ENCODE measurements at regions not wholly inside any gene's neighbourhood (a gene's known extent, or its start where the extent isn't known, plus 50 kb on each side); places are given as distances from the start of the nearest gene placed in this dataset.

DNA sequence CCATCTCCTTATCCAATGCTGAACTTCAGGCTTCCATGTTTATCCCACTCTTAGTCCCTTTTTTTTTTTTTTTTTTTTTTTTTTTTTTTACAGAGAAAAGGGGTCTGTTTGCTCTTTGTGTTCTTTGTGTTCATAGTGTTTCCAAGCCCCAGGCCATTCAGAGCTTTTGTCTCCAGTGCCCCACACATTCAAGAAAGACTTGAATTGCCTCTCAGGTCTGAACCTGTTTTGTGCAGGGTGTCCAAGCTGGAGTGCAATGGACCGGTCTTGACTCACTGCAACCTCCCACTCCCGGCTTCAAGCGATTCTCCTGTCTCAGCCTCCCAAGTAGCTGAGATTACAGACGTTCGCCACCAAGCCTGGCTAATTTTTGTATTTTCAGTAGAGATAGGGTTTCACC is 191.2 kb downstream of the PALM2AKAP2 start:
- no peaks in the 10 kb centered on the region for H3K27me3 ChIP-seq (ENCODE audit: control insufficient read depth, insufficient read depth, low read length)
- H3K36me3 ChIP-seq (ENCODE audit: control insufficient read depth in 2 of 3, insufficient read depth in 3 of 3, low read length in 3 of 3): no peaks in the 10 kb centered on the region
- FAIRE-seq: no peak
- TF ChIP-seq, protein P1, sequence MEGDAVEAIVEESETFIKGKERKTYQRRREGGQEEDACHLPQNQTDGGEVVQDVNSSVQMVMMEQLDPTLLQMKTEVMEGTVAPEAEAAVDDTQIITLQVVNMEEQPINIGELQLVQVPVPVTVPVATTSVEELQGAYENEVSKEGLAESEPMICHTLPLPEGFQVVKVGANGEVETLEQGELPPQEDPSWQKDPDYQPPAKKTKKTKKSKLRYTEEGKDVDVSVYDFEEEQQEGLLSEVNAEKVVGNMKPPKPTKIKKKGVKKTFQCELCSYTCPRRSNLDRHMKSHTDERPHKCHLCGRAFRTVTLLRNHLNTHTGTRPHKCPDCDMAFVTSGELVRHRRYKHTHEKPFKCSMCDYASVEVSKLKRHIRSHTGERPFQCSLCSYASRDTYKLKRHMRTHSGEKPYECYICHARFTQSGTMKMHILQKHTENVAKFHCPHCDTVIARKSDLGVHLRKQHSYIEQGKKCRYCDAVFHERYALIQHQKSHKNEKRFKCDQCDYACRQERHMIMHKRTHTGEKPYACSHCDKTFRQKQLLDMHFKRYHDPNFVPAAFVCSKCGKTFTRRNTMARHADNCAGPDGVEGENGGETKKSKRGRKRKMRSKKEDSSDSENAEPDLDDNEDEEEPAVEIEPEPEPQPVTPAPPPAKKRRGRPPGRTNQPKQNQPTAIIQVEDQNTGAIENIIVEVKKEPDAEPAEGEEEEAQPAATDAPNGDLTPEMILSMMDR (IDR thresholded peaks at IDR 0.05; ENCODE audit: borderline replicate concordance, extremely low read depth, insufficient read depth): no peak
- intact Hi-C loops (cut with DNase I): no loop called here
- DNase-seq: no peak
- H3K9ac ChIP-seq (ENCODE audit: low read length in 3 of 3): no peak overlapping the region
- H3K4me1 ChIP-seq (ENCODE audit: control insufficient read depth in 2 of 3, insufficient read depth in 2 of 3, low read depth in 1 of 3, low read length in 3 of 3): peaks cover 7 to 24% (median 14%) of the 10 kb centered on the region in 3 donors
- H3K4me3 ChIP-seq (ENCODE audit: low read length in 3 of 3): no peak overlapping the region
- no peaks in the 10 kb centered on the region for H3K9me3 ChIP-seq (ENCODE audit: control insufficient read depth in 2 of 3, insufficient read depth in 1 of 3, low read length in 3 of 3)
- no peak overlapping the region for H3K27ac ChIP-seq (ENCODE audit: low read depth in 2 of 2, low read length in 2 of 2)

DNA sequence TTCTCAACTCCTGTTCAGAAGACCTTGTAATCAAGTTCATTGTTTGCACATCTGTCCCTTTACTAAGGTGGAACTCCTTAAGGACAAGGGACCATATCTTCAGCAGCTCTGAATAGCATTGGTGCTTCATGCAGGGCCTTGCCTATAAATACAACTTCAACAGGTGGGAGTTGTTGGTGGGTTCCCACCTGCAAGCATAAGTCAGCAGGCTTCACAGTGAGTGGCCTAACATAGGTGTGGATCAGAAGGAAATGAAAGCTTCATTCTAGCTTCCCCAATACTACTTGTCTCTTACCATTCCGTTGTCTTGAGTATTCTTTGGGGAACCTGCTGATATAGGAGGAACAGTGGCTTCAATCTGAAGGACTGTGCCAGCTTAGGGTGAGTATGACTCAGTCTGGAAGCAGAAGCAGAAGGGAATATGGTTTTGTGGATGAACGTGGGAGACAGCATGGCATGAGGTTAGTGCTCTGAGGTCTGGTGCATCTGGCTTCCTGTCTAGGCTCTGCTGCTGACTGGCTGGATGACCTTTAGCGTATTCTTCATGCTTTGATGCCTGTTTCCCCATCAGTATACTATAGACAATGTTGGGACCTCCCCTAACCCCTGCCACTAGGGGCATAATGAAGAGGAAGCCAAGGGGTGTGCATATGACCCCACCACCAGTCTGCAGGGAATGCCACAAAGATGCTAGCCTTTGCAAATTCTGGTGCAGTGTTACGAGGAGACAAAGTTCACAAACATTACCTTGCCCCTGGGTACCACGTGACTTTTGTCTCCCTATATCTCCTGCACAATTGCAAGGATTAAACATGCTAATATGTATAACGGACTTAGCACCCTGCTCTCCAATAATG is 192.3 kb downstream of the PALM2AKAP2 start:
- H3K9ac ChIP-seq (ENCODE audit: low read length in 3 of 3): no peak overlapping the region
- FAIRE-seq: no peak
- intact Hi-C loops (cut with DNase I): no loop called here
- no peak for DNase-seq
- H3K36me3 ChIP-seq (ENCODE audit: control insufficient read depth in 2 of 3, insufficient read depth in 3 of 3, low read length in 3 of 3): no peaks in the 10 kb centered on the region
- H3K27ac ChIP-seq (ENCODE audit: low read depth in 2 of 2, low read length in 2 of 2): no peak overlapping the region
- TF ChIP-seq, protein P1 (IDR thresholded peaks at IDR 0.05; ENCODE audit: borderline replicate concordance, extremely low read depth, insufficient read depth): no peak
- H3K4me3 ChIP-seq (ENCODE audit: low read length in 3 of 3): no peak overlapping the region
- peaks cover 7 to 22% (median 11%) of the 10 kb centered on the region in 3 donors for H3K4me1 ChIP-seq (ENCODE audit: control insufficient read depth in 2 of 3, insufficient read depth in 2 of 3, low read depth in 1 of 3, low read length in 3 of 3)
- H3K9me3 ChIP-seq (ENCODE audit: control insufficient read depth in 2 of 3, insufficient read depth in 1 of 3, low read length in 3 of 3): no peaks in the 10 kb centered on the region
- H3K27me3 ChIP-seq (ENCODE audit: control insufficient read depth, insufficient read depth, low read length): no peaks in the 10 kb centered on the region

DNA sequence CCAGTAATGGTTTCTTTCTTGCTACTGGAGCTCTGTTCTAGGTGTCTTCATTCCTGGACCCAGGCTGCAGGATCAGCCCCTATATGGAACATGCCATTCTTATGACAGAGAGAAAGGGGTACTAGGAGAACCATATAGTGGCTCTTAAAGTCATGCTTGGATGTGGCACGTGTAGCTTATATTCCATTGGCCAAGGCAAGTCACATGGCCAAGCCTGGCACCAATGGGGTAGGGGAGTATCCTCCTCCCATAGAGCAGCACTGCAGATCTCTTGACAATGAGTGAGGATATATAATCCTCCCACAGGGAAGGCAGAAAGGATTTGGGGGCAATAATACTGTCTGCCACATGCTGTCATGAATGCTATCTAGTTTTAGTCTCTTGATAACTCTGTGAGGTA is 193.3 kb downstream of the PALM2AKAP2 start:
- no peak for DNase-seq
- intact Hi-C loops (cut with DNase I): no loop called here
- H3K9ac ChIP-seq (ENCODE audit: low read length in 3 of 3): no peak overlapping the region
- no peak overlapping the region for H3K4me3 ChIP-seq (ENCODE audit: low read length in 3 of 3)
- no peak overlapping the region for H3K27ac ChIP-seq (ENCODE audit: low read depth in 2 of 2, low read length in 2 of 2)
- no peaks in the 10 kb centered on the region for H3K27me3 ChIP-seq (ENCODE audit: control insufficient read depth, insufficient read depth, low read length)
- no peaks in the 10 kb centered on the region for H3K9me3 ChIP-seq (ENCODE audit: control insufficient read depth in 2 of 3, insufficient read depth in 1 of 3, low read length in 3 of 3)
- peaks cover 5 to 19% (median 6%) of the 10 kb centered on the region in 3 donors for H3K4me1 ChIP-seq (ENCODE audit: control insufficient read depth in 2 of 3, insufficient read depth in 2 of 3, low read depth in 1 of 3, low read length in 3 of 3)
- TF ChIP-seq, protein P1 (IDR thresholded peaks at IDR 0.05; ENCODE audit: borderline replicate concordance, extremely low read depth, insufficient read depth): no peak
- H3K36me3 ChIP-seq (ENCODE audit: control insufficient read depth in 2 of 3, insufficient read depth in 3 of 3, low read length in 3 of 3): no peaks in the 10 kb centered on the region
- FAIRE-seq: no peak

Measured in kidney (tissue), 13 donors.